Mesenchymal stem cell (in vitro differentiated cells and primary cell): ENCODE measurements at regions not wholly inside any gene's neighbourhood (a gene's known extent, or its start where the extent isn't known, plus 50 kb on each side); places are given as distances from the start of the nearest gene placed in this dataset.
"Not testable (repeated sequence)": the region's sequence is repeated elsewhere in the genome, so short reads cannot be mapped to it uniquely, and the experiment has no call there.

Source experiments
- DNase-seq: peaks from one replicate; pipeline ENCODE4 v3.0.0-alpha.2; 2013
- H2AFZ ChIP-seq: one replicate; pipeline ENCODE4 v1.6.1; 2013; ENCODE audit warnings: low read depth, mild to moderate bottlenecking, control low read depth, inconsistent platforms, low read length, moderate library complexity
- H2AK5ac ChIP-seq: 2 replicates; pipeline ENCODE4 v1.6.1; 2013; ENCODE audit warnings: low read length, moderate library complexity, mild to moderate bottlenecking, inconsistent platforms; ENCODE audit not compliant: severe bottlenecking
- H2BK120ac ChIP-seq: one replicate; pipeline ENCODE4 v1.6.1; 2013; ENCODE audit warnings: low read depth, mild to moderate bottlenecking, inconsistent platforms, low read length, moderate library complexity
- H2BK12ac ChIP-seq, 2 experiments: one replicate each; pipeline ENCODE4 v1.6.1; 2013; ENCODE audit warnings: inconsistent platforms in 2 of 2, low read length in 2 of 2, mild to moderate bottlenecking in 2 of 2, moderate library complexity in 2 of 2, control low read depth in 1 of 2
- H2BK15ac ChIP-seq: one replicate; pipeline ENCODE4 v1.6.1; 2013; ENCODE audit warnings: mild to moderate bottlenecking, low read depth, inconsistent platforms; ENCODE audit not compliant: poor library complexity, severe bottlenecking
- H2BK5ac ChIP-seq: 2 replicates; pipeline ENCODE4 v1.6.1; 2013; ENCODE audit warnings: low read depth, mild to moderate bottlenecking, low read length, control low read depth, inconsistent platforms; ENCODE audit not compliant: poor library complexity, severe bottlenecking
- H3K14ac ChIP-seq, 2 experiments: one replicate each; pipeline ENCODE4 v1.6.1; 2013; ENCODE audit warnings: inconsistent platforms in 2 of 2, low read length in 2 of 2, control low read depth in 1 of 2, mild to moderate bottlenecking in 1 of 2, moderate library complexity in 1 of 2
- H3K18ac ChIP-seq, 2 experiments: one replicate each; pipeline ENCODE4 v1.6.1; 2013; ENCODE audit warnings: inconsistent platforms in 2 of 2, low read length in 2 of 2, control low read depth in 1 of 2, low read depth in 1 of 2, mild to moderate bottlenecking in 1 of 2
- H3K23ac ChIP-seq, 2 experiments: one replicate each; pipeline ENCODE4 v1.6.1; 2013; ENCODE audit warnings: inconsistent platforms in 2 of 2, low read length in 2 of 2, mild to moderate bottlenecking in 2 of 2, moderate library complexity in 2 of 2, control low read depth in 1 of 2
- H3K27ac ChIP-seq: 2 replicates; pipeline ENCODE4 v1.5.1; 2013; ENCODE audit warnings: mild to moderate bottlenecking, moderate library complexity, low read length, control low read depth, inconsistent platforms; ENCODE audit not compliant: poor library complexity, severe bottlenecking
- H3K27me3 ChIP-seq, 2 experiments: 2 replicates each; pipeline versions ENCODE4 v1.6.1 to v1.7.0; 2013; ENCODE audit warnings: low read length in 2 of 2, mild to moderate bottlenecking in 2 of 2, moderate library complexity in 2 of 2, control low read depth in 1 of 2, inconsistent platforms in 1 of 2; ENCODE audit not compliant: control insufficient read depth in 1 of 2, insufficient read depth in 1 of 2
- H3K36me3 ChIP-seq, 2 experiments: 2 replicates each; pipeline versions ENCODE4 v1.6.1 to v1.7.0; 2013; ENCODE audit warnings: low read length in 2 of 2, control low read depth in 1 of 2, inconsistent platforms in 1 of 2, low read depth in 1 of 2, mild to moderate bottlenecking in 1 of 2; ENCODE audit not compliant: insufficient read depth in 2 of 2, control insufficient read depth in 1 of 2
- H3K4ac ChIP-seq, 2 experiments: one replicate each; pipeline ENCODE4 v1.6.1; 2013; ENCODE audit warnings: inconsistent platforms in 2 of 2, low read length in 2 of 2, mild to moderate bottlenecking in 2 of 2, moderate library complexity in 2 of 2, control low read depth in 1 of 2, low read depth in 1 of 2
- H3K4me1 ChIP-seq: 2 replicates; pipeline ENCODE4 v1.6.1; 2013; ENCODE audit warnings: low read depth, low read length, control low read depth; ENCODE audit not compliant: control insufficient read depth, insufficient read depth
- H3K4me2 ChIP-seq: 2 replicates; pipeline ENCODE4 v1.6.1; 2013; ENCODE audit warnings: low read length, mild to moderate bottlenecking, inconsistent platforms; ENCODE audit not compliant: poor library complexity, severe bottlenecking
- H3K4me3 ChIP-seq, 2 experiments: 2 replicates each; pipeline versions ENCODE4 v1.5.1 to v1.7.0; 2013; ENCODE audit warnings: low read length in 2 of 2, mild to moderate bottlenecking in 2 of 2, control low read depth in 1 of 2, low read depth in 1 of 2; ENCODE audit not compliant: insufficient read depth in 1 of 2
- H3K79me1 ChIP-seq: replicated peaks from 2 replicates; pipeline ENCODE4 v1.6.1; 2013; ENCODE audit warnings: mild to moderate bottlenecking, control low read depth, low read length, inconsistent platforms; ENCODE audit not compliant: poor library complexity, severe bottlenecking
- H3K9ac ChIP-seq: 2 replicates; pipeline ENCODE4 v1.7.0; 2013; ENCODE audit warnings: mild to moderate bottlenecking, low read length, moderate library complexity
- H3K9me3 ChIP-seq: 2 replicates; pipeline ENCODE4 v1.7.0; 2013; ENCODE audit warnings: mild to moderate bottlenecking, low read length; ENCODE audit not compliant: control insufficient read depth
- H4K8ac ChIP-seq: one replicate; pipeline ENCODE4 v1.6.1; 2013; ENCODE audit warnings: inconsistent platforms, mild to moderate bottlenecking, low read length, moderate library complexity
- H4K91ac ChIP-seq: one replicate; pipeline ENCODE4 v1.6.1; 2013; ENCODE audit warnings: mild to moderate bottlenecking, low read length, inconsistent platforms
- WGBS: methylation state at CpG from one replicate; pipeline ENCODE4 v1.1.7; 2013; ENCODE audit warnings: mixed read lengths; 5-methylcytosine and 5-hydroxymethylcytosine counted together

- Histone ChIP-seq H3K23ac (no peak overlapping the region), H3K9ac (no peak overlapping the region), H3K36me3 (no peaks in the 10 kb centered on the region), H4K91ac (no peak overlapping the region), H3K9me3 (no peaks in the 10 kb centered on the region), H3K4ac (no peak overlapping the region), H3K18ac (no peak overlapping the region), H2BK120ac (no peak overlapping the region), H3K27ac (no peak overlapping the region), H3K4me3 (no peak overlapping the region), H3K4me1 (no peaks in the 10 kb centered on the region), H2AK5ac (no peak overlapping the region), H2BK12ac (no peak overlapping the region), H3K79me1 (no peaks in the 10 kb centered on the region), H2BK15ac (no peak overlapping the region), H3K14ac (no peak overlapping the region), H2AFZ (no peak overlapping the region), H3K4me2 (no peak overlapping the region), H3K27me3 (no peaks in the 10 kb centered on the region), H2BK5ac (no peak overlapping the region), H4K8ac (no peak overlapping the region)
- WGBS, result 66% methylated on average over 6 of the region's 6 CpGs
- DNase-seq, result no peak
Measured at GRCh38 chr13:96934889-96935489, 59.3 kb downstream of the OXGR1 start.

GRCh38 chr13:96925916-96926628 is 68.2 kb downstream of the OXGR1 start:
- Histone ChIP-seq H4K8ac (no peak overlapping the region), H2BK5ac (no peak overlapping the region), H2BK15ac (no peak overlapping the region), H3K4me2 (no peak overlapping the region), H3K4ac (no peak overlapping the region), H2BK12ac (no peak overlapping the region), H3K4me1 (no peaks in the 10 kb centered on the region), H3K36me3 (no peaks in the 10 kb centered on the region), H3K27ac (no peak overlapping the region), H3K9me3 (no peaks in the 10 kb centered on the region), H3K23ac (no peak overlapping the region), H3K79me1 (no peaks in the 10 kb centered on the region), H3K4me3 (no peak overlapping the region), H4K91ac (no peak overlapping the region), H3K18ac (no peak overlapping the region), H3K9ac (no peak overlapping the region), H2BK120ac (no peak overlapping the region), H3K27me3 (no peaks in the 10 kb centered on the region), H2AFZ (no peak overlapping the region), H3K14ac (no peak overlapping the region), H2AK5ac (no peak overlapping the region)
- WGBS, result 38% methylated on average over 3 of the region's 4 CpGs
- no peak for DNase-seq

DNA sequence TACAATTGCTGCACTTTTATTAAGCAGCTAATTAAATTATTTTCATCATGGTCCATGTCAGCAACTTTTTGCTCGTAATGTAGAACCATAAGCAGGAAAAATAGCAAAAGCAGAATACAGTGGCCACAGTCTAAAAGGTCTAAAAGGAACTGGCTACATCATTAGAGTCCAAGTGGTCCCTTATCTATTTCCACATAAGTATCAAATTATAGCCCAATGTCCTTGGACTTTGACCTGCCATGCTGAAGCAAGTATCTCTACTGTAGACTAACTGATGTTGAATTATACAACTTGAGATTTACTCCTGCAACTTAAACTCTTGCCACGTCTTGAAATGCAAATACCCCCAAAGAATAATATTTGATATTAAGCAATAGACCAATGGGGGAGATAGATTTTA is 68.8 kb downstream of the OXGR1 start:
- H3K23ac ChIP-seq, result no peak overlapping the region
- H3K79me1 ChIP-seq, result no peaks in the 10 kb centered on the region
- no peak overlapping the region for H2BK15ac ChIP-seq
- 67% methylated on average over 1 of the region's 2 CpGs for WGBS
- no peak overlapping the region for H3K9ac ChIP-seq
- no peaks in the 10 kb centered on the region for H3K36me3 ChIP-seq
- H3K4me3 ChIP-seq, result no peak overlapping the region
- H3K14ac ChIP-seq, result no peak overlapping the region
- H3K4me2 ChIP-seq, result no peak overlapping the region
- H2BK5ac ChIP-seq, result no peak overlapping the region
- H3K18ac ChIP-seq, result no peak overlapping the region
- H3K4me1 ChIP-seq, result no peaks in the 10 kb centered on the region
- H3K9me3 ChIP-seq, result no peaks in the 10 kb centered on the region
- H3K27me3 ChIP-seq, result no peaks in the 10 kb centered on the region
- no peak overlapping the region for H3K27ac ChIP-seq
- no peak overlapping the region for H2AFZ ChIP-seq
- no peak overlapping the region for H4K8ac ChIP-seq
- H4K91ac ChIP-seq, result no peak overlapping the region
- H2BK120ac ChIP-seq, result no peak overlapping the region
- no peak for DNase-seq
- H2BK12ac ChIP-seq, result no peak overlapping the region
- no peak overlapping the region for H2AK5ac ChIP-seq
- no peak overlapping the region for H3K4ac ChIP-seq

DNA sequence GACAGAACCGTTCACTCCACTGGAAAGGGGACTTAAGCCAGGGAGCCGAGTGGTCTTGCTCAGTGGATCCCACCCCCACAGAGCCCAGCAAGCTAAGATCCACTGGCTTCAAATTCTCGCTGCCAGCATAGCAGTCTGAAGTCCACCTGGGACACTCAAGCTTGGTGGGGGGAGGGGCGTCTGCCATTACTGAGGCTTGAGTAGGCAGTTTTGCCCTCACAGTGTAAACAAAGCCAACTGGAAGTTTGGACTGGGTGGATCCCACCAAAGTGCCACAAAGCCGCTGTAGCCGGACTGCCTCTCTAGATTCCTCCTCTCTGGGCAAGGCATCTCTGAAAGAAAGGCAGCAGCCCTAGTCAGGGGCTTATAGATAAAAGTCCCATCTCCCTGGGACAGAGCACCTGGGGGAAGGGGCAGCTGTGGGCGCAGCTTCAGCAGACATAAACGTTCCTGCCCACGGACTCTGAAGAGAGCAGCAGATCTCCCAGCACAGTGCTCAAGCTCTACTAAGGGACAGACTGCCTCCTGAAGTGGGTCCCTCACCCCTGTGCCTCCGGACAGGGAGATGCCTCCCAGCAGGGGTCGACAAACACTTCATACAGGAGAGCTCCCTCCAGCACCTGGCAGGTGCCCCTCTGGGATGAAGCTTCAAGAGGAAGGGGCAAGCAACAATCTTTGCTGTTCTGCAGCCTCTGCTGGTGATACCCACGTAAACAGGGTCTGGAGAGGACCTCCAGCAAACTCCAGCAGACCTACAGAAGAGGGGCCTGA is 75.2 kb downstream of the OXGR1 start:
- not testable (repeated sequence) for H3K4ac ChIP-seq, H4K8ac ChIP-seq
- 81% methylated on average over 12 of the region's 12 CpGs for WGBS

More for the DNA sequence above, 75.2 kb downstream of the OXGR1 start:
- not testable (repeated sequence) for H2AFZ ChIP-seq, H4K91ac ChIP-seq, H3K14ac ChIP-seq, H3K4me3 ChIP-seq, H3K4me2 ChIP-seq, H2BK12ac ChIP-seq, H2BK15ac ChIP-seq, H3K18ac ChIP-seq, H3K9ac ChIP-seq, H2BK5ac ChIP-seq, DNase-seq, H3K23ac ChIP-seq, H3K27me3 ChIP-seq, H3K79me1 ChIP-seq, H3K27ac ChIP-seq, H3K36me3 ChIP-seq, H2BK120ac ChIP-seq, H2AK5ac ChIP-seq, H3K4me1 ChIP-seq
- H3K9me3 ChIP-seq, result peaks cover 10% of the 10 kb centered on the region
